CD14-positive monocyte (primary cell): ENCODE measurements at regions not wholly inside any gene's neighbourhood (a gene's known extent, or its start where the extent isn't known, plus 50 kb on each side); places are given as distances from the start of the nearest gene placed in this dataset.

ENCODE experiments used
- DNase-seq, 3 donors: peaks; one replicate each; pipeline ENCODE4 v3.0.0-alpha.2; 2011 to 2022
- H2AFZ ChIP-seq: 2 replicates; pipeline ENCODE4 v1.6.0; 2012; ENCODE audit warnings: mild to moderate bottlenecking, low read depth, low read length, inconsistent platforms; ENCODE audit not compliant: insufficient read depth, poor library complexity, severe bottlenecking
- H3K27ac ChIP-seq, 2 donors: 1 replicate in 1 of 2; 2 replicates in 1 of 2; pipeline ENCODE4 v1.5.1; 2012 to 2013; ENCODE audit warnings: low read length in 2 of 2, control low read depth in 1 of 2, inconsistent platforms in 1 of 2, low read depth in 1 of 2, mild to moderate bottlenecking in 1 of 2
- H3K27me3 ChIP-seq, 2 donors: one replicate each; pipeline versions ENCODE4 v1.6.0 to v1.6.1; 2011 to 2013; ENCODE audit warnings: low read length in 2 of 2; ENCODE audit not compliant: control insufficient read depth in 2 of 2, insufficient read depth in 2 of 2
- H3K36me3 ChIP-seq, 2 donors: replicated peaks in 1 of 2; 1 replicate in 1 of 2; 2 replicates in 1 of 2; pipeline versions ENCODE4 v1.5.1 to v1.6.1; 2012 to 2013; ENCODE audit warnings: low read length in 2 of 2, control low read depth in 1 of 2, inconsistent platforms in 1 of 2, mild to moderate bottlenecking in 1 of 2; ENCODE audit not compliant: insufficient read depth in 2 of 2, control insufficient read depth in 1 of 2
- H3K4me1 ChIP-seq, 2 donors: 1 replicate in 1 of 2; 2 replicates in 1 of 2; pipeline versions ENCODE4 v1.5.1 to v1.6.1; 2012 to 2013; ENCODE audit warnings: low read length in 2 of 2, control low read depth in 1 of 2, inconsistent platforms in 1 of 2, mild to moderate bottlenecking in 1 of 2, moderate library complexity in 1 of 2; ENCODE audit not compliant: insufficient read depth in 2 of 2, control insufficient read depth in 1 of 2
- H3K4me2 ChIP-seq: replicated peaks from 2 replicates; pipeline ENCODE3; 2012; ENCODE audit warnings: low read length, moderate library complexity, mild to moderate bottlenecking; ENCODE audit not compliant: poor library complexity, severe bottlenecking; ENCODE audit errors: extremely low read depth
- H3K4me3 ChIP-seq, 3 experiments: fragments of 200-600 bp in 1 of 3; sonication (generic) in 1 of 3; replicated peaks in 1 of 3; 1 replicate in 2 of 3; 2 replicates in 1 of 3; pipeline ENCODE4 v1.5.1; 2011 to 2013; ENCODE audit warnings: low read length in 3 of 3, mild to moderate bottlenecking in 3 of 3, control low read depth in 2 of 3, low read depth in 2 of 3, inconsistent platforms in 1 of 3, moderate library complexity in 1 of 3
- H3K79me2 ChIP-seq: 2 replicates; pipeline ENCODE4 v1.6.0; 2012; ENCODE audit warnings: mild to moderate bottlenecking, control low read depth, inconsistent platforms, low read length, moderate library complexity; ENCODE audit not compliant: insufficient read depth
- H3K9ac ChIP-seq: 2 replicates; pipeline ENCODE4 v1.6.0; 2017; ENCODE audit warnings: low read length, mild to moderate bottlenecking; ENCODE audit not compliant: insufficient read depth, poor library complexity, severe bottlenecking
- H3K9me3 ChIP-seq, 2 donors: replicated peaks in 1 of 2; 1 replicate in 1 of 2; 2 replicates in 1 of 2; pipeline versions ENCODE4 v1.5.1 to v1.6.1; 2012 to 2013; ENCODE audit warnings: low read length in 2 of 2, control low read depth in 1 of 2; ENCODE audit not compliant: control insufficient read depth in 1 of 2, insufficient read depth in 1 of 2
- H4K20me1 ChIP-seq: 2 replicates; pipeline ENCODE4 v1.6.0; 2012; ENCODE audit warnings: mild to moderate bottlenecking, low read length, control low read depth, moderate library complexity; ENCODE audit not compliant: insufficient read depth
- H3K27ac Mint-ChIP-seq, 7 donors: one replicate each; pipeline ENCODE4 v1.8.0; 2020; ENCODE audit warnings: mild to moderate bottlenecking in 7 of 7, mixed read lengths in 7 of 7, moderate library complexity in 6 of 7, inconsistent platforms in 2 of 7
- H3K27me3 Mint-ChIP-seq, 3 donors: one replicate each; pipeline ENCODE4 v1.8.0; 2021 to 2022; ENCODE audit warnings: low read depth in 3 of 3, mild to moderate bottlenecking in 3 of 3, mixed read lengths in 3 of 3, moderate library complexity in 3 of 3, inconsistent platforms in 1 of 3
- H3K36me3 Mint-ChIP-seq, 2 donors: one replicate each; pipeline ENCODE4 v1.8.0; 2020; ENCODE audit warnings: mixed read lengths in 2 of 2, inconsistent platforms in 1 of 2, mild to moderate bottlenecking in 1 of 2
- H3K4me1 Mint-ChIP-seq: one replicate; pipeline ENCODE4 v1.8.0; 2020; ENCODE audit warnings: mild to moderate bottlenecking, mixed read lengths
- H3K4me3 Mint-ChIP-seq, 2 donors: one replicate each; pipeline ENCODE4 v1.8.0; 2020; ENCODE audit warnings: mild to moderate bottlenecking in 2 of 2, mixed read lengths in 2 of 2, moderate library complexity in 1 of 2
- H3K9me3 Mint-ChIP-seq, 7 donors: one replicate each; pipeline ENCODE4 v1.8.0; 2020 to 2022; ENCODE audit warnings: mixed read lengths in 7 of 7, mild to moderate bottlenecking in 6 of 7, moderate library complexity in 6 of 7, inconsistent platforms in 2 of 7
- CTCF ChIP-seq: fragments of 200-600 bp; IDR thresholded peaks from one replicate; pipeline ENCODE4 v1.8.0; 2022; ENCODE audit warnings: antibody characterized with exemption, mild to moderate bottlenecking
- WGBS: methylation state at CpG from one replicate; pipeline ENCODE4 v1.1.5; 2013; ENCODE audit warnings: missing lambda C conversion rate; ENCODE audit not compliant: insufficient coverage; 5-methylcytosine and 5-hydroxymethylcytosine counted together
- intact Hi-C, 2 donors: fragments of 100-400 bp; cut with micrococcal nuclease; formaldehyde crosslinking; loops; one replicate each; pipeline versions ENCODE4 v1.15.0 to v1.15.1; 2023

- peaks cover 1 to 24% (median 7%) of the 10 kb centered on the region in 7 donors for H3K9me3 Mint-ChIP-seq
- WGBS = no CpG with 5 or more reads among the region's 5 CpGs
- H3K27ac ChIP-seq = no peak overlapping the region
- no peak for TF ChIP-seq CTCF
- no peaks in the 10 kb centered on the region for H3K27me3 ChIP-seq
- H3K9ac ChIP-seq = no peak overlapping the region
- H2AFZ ChIP-seq = no peak overlapping the region
- intact Hi-C loops = no loop called here
- H3K79me2 ChIP-seq = no peaks in the 10 kb centered on the region
- peaks cover 0 to 3% of the 10 kb centered on the region in 2 donors for H3K9me3 ChIP-seq
- H3K36me3 ChIP-seq = no peaks in the 10 kb centered on the region
- H3K4me2 ChIP-seq = no peak overlapping the region
- no peaks in the 10 kb centered on the region for H3K36me3 Mint-ChIP-seq
- H3K27ac Mint-ChIP-seq = no peak overlapping the region
- H3K4me1 Mint-ChIP-seq = no peaks in the 10 kb centered on the region
- no peak for DNase-seq
- no peaks in the 10 kb centered on the region for H3K4me1 ChIP-seq
- no peaks in the 10 kb centered on the region for H3K27me3 Mint-ChIP-seq
- no peaks in the 10 kb centered on the region for H4K20me1 ChIP-seq
- no peak overlapping the region for H3K4me3 ChIP-seq
- no peak overlapping the region for H3K4me3 Mint-ChIP-seq
These were observed 715.2 kb upstream of the ZNF608 start for GRCh38 chr5:125461641-125462072.

GRCh38 chr5:125463466-125464092, 717.1 kb upstream of the ZNF608 start:
- Histone ChIP-seq H3K27ac (no peak overlapping the region), H4K20me1 (no peaks in the 10 kb centered on the region)
- H3K27me3 Mint-ChIP-seq = no peaks in the 10 kb centered on the region

More at GRCh38 chr5:125463466-125464092, 717.1 kb upstream of the ZNF608 start:
- H3K9me3 Mint-ChIP-seq = peaks cover 0 to 13% (median 4%) of the 10 kb centered on the region in 7 donors
- H3K4me3 Mint-ChIP-seq = no peak overlapping the region
- no peaks in the 10 kb centered on the region for H3K27me3 ChIP-seq
- TF ChIP-seq CTCF = no peak
- no peak for DNase-seq
- no peak overlapping the region for H3K4me3 ChIP-seq
- no peaks in the 10 kb centered on the region for H3K4me1 ChIP-seq
- H3K79me2 ChIP-seq = no peaks in the 10 kb centered on the region
- H3K9me3 ChIP-seq = no peaks in the 10 kb centered on the region
- no peak overlapping the region for H3K4me2 ChIP-seq
- WGBS = 92% methylated on average over 1 of the region's 3 CpGs
- no peak overlapping the region for H2AFZ ChIP-seq
- H3K4me1 Mint-ChIP-seq = no peaks in the 10 kb centered on the region
- H3K36me3 ChIP-seq = no peaks in the 10 kb centered on the region
- H3K36me3 Mint-ChIP-seq = no peaks in the 10 kb centered on the region
- no peak overlapping the region for H3K9ac ChIP-seq
- intact Hi-C loops = no loop called here
- no peak overlapping the region for H3K27ac Mint-ChIP-seq
